HG03378 (cell line): ENCODE measurements at regions not wholly inside any gene's neighbourhood (a gene's known extent, or its start where the extent isn't known, plus 50 kb on each side); places are given as distances from the start of the nearest gene placed in this dataset.

Experiments
- ATAC-seq: cut with Tn5 transposase; IDR thresholded peaks from one replicate; pipeline ENCODE4 v1.9.1; 2021; ENCODE audit warnings: mild to moderate bottlenecking, moderate library complexity; ENCODE audit not compliant: unreplicated experiment

DNA sequence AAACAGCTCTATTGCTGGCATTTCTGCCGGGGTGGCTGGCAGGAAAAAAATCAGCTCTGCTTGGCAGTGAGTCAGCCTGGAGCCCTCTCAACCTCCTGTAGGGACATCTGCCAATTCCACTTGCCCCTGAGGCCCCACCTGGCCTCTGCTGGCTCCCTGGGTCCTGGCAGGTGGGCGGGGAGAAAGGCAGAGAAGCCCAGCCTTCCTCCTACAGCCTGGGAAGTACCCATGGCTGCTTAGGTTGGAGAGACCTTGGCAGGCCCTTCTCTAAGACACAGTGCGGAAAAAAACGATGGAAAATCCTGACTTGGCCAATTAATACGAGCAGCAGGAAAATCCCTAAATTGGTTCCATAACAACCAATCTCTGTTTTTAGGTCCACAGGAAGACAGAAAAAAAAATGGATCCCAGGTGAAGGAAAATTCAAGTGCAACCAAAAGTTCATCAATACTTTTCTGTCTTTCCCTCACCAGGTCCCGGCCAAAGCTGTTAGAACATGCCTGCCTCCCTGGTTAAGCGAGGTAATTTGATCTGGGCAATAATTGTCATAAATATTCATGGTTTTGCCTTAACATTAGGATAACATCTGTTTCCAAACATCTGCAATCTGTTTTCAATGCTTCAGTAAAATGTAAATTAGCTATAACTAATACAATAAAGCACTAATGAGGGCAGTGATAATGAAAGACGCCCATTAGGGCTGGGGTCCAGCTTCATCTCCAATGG is 245.9 kb downstream of the TFCP2L1 start:
- ATAC-seq, result no peak

DNA sequence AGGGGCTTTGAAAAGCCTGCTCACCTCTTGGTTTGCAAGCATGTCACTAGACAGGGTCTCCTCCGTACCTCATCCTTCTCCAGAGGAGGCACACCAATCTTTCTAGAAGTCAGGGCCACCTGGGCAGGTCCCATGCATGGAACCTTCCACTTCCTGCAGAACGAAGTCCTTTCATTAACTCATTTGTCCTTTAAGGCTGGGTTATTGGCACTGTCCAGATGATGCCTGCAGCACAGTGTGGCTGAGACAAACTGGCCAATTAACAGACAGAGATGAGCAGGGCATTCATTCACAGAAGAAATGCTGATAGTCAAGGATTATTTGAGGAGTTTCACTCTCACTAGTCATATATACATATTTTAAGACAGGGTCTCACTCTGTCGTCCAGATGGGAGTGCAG is 245.3 kb downstream of the TFCP2L1 start:
- ATAC-seq, result no peak

DNA sequence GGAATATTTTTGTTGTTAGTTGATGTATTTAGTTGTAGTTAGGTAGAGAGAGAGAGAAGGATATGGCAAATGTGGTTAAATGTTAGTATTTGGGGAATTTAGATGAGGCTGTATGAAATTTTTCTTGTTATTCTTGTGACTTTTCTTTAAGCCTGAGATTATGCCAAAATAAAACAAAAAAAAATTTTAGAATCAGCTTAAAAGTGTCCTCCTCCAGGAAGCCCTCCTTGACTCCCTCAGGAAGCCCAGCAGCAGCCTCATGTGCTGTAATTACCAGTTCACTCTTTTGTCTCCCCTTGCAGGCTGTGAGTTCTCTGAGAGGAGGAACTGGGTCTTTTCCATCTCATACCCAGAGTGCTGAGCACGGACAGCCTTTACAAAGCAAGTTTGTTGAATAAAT is 243.5 kb downstream of the TFCP2L1 start:
- ATAC-seq, result no peak

DNA sequence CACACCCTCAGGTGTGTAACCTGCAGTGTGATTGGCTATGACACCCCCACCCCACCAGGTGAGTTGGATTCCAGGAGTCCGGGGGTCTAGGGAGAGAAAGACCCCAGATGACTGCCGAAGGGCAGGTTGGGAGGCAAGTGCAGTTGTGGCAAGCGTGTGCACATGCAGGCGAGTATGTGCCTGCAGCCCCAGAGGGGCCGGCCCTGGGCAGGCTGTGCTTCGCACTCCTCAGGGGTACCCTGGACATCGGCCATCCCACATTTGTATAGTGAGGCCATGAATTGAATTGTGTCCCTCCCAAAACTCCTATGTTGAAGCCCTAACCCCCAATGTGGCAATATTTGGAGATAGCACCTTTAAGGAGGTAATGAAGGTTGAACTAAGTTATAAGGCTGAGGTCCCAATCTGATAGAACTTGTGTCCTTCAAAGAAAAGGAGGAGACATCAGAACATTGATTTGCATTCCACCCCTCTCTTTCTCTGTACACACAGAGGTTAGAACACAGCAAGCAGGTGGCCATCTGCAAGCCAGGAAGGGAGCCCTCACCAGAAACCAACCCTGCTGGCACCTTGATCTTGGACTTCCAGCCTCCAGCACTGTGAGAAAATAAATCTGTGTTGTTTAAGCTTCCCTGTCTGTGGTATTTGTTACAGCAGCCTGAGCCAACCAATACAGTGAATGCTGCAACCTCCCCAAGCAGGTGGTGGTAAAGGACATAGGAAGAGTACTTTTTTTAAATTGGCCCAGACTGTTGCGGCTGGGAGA is 241.8 kb downstream of the TFCP2L1 start:
- ATAC-seq, result no peak

DNA sequence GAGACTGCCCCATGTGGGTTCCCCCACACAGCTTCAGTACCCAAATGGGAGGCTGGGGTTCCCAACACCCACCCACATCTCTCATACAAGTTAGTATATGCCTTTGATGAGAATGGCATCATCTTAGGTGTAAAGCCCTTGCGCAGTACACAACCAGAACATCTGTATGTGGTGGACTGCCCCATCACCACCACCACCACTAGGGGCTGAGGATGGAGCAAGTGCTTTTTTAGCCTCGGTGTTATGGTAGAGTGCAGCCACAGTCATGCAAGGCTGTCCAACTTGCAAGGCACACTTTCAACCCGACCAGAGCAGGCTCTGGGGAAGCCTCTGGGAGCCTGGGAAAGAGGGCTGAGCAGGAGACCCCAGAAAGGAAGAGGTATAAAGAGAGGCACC is 241.2 kb downstream of the TFCP2L1 start:
- ATAC-seq, result no peak

DNA sequence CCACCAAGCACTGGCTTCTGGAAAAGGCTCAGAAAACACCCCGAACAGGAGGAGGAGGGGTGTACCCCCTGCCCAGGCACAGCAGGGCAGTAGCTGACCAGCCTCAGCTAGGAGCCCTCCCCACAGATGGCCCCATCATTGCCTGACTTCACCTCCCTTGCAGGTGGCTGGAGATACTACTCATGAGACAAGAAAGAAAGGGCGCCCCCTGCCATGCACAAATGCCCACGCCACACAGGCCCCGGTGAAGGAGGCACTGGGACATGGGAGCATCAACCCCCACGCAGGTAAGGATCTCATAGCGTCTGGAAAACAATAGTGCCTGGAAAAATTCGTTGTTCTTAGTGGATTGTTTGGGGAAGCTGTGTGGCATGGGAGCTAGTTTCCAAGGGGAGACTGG is 240.6 kb downstream of the TFCP2L1 start:
- no peak for ATAC-seq

DNA sequence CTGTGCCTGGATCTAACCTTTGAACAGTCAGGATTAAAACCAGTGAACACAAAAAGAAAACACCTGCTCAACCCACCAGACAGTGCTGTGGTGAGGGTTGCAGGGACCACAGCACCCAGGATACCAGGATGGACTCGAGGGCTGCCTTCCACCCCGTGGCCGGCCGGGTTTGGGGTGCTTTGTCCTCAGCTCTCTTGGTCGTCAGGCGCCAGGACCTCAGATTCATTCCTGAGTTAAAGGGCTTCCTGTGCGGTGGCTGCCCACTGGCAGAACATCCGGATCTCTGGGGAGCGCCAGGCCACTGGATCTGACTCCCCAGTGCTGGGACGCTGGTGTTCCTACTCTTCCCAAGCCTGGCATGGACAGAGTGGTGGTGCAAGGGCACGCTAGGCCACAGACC is 239.8 kb downstream of the TFCP2L1 start:
- ATAC-seq, result no peak

DNA sequence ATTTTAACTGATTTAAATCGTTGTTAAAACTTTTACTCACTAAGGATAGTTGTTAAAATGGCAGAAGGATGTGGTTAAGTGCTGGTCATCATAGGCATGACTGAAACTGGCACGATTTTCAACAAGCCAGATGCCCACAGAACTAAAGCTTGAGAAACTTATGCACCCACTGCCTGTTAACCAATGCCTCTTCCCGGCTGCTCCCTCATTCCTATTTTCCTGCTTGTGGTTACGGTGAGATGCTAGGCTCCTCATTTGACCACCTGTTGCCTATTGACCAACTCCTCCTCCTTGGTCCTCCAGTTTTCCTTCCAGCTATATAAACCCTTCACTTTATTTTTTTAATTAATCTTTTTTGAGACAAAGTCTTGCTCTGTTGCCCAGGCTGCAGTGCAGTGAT is 238.7 kb downstream of the TFCP2L1 start:
- no peak for ATAC-seq

DNA sequence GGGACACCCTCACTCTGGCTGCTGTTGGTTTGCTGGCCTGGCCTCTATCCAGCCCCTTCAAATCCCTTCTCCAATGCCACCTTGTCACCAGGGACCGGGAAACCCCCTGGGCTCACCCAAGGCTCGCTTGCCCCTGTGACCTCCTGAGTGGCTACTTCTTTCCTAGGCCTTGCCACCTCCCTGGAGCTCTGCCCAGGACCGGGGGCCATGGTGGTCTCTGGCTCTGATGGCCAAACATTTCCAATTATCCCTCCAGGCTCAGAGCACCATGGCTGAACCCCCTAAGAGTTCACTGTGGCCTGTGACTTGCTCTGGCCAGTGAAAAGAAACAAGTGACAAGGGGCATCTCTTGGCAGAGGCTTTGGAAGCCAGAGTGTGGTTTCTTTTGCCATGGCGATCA is 237.6 kb downstream of the TFCP2L1 start:
- ATAC-seq, result no peak

DNA sequence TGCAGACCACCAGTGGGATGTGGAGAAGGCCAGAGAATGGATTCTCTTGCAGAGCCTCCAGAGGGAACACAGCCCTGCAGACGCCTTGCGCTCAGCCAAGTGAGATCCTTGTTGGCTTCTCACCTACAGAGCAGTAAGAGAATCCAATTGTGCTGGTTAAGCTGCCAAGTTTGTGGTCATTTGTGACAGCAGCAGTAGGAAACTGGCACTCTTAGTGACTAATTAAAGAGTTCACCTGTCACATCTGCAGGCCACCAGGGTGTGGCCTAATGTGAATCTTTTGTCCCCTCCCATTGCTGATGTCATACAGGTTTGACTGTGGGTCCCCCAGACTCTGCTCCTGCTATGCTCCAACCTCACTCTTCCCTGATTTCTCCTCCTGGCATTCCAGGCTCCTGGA is 235.9 kb downstream of the TFCP2L1 start:
- ATAC-seq, result no peak

DNA sequence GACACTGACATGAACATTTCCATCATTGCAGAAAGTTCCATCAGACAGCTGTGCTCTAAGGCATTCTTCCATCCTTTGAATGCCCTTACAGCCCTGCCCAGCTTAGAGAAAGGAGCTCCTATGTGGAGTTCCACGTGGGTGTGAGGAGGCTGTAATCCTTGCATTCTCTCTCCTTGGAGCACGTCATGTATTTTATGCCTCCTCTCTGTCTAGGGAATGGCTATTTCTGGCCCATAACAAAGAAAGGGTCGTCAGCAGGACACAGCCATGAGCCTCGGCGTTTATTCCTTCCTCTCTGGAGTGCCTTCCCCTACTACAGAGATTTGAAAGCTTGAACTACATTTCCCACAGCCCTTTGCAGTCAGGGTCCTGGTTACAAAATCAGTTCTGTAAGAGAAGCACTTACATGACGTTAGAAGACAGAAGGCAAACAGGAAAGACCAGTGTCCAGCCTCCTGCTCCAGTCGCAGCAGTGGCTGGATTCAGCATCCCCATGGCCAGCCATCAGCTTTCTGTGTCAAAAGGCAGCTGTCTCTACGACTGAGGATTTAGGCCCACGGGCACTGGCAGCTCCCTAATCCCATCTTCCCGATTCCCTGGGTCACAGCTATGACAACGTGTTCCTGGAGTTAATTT is 234.9 kb downstream of the TFCP2L1 start:
- no peak for ATAC-seq

DNA sequence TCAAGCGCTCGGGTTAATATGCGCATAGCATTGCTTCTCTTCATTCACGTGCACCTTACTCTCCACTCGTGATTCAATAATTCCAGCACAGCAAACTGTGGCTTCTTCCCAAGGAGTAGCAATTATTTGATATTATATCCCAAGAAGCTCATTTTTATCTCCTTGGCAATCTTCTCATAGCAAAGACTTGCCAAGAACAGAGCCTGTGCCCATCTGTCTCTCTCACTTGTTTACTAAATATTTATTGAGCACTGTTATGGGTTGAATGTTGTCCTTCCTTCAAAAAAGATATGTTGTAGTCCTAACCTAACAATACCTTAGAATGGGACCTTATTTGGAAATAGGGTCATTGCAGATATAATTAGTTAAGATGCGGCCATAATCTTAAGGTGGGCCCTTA is 233.7 kb downstream of the TFCP2L1 start:
- ATAC-seq, result no peak

DNA sequence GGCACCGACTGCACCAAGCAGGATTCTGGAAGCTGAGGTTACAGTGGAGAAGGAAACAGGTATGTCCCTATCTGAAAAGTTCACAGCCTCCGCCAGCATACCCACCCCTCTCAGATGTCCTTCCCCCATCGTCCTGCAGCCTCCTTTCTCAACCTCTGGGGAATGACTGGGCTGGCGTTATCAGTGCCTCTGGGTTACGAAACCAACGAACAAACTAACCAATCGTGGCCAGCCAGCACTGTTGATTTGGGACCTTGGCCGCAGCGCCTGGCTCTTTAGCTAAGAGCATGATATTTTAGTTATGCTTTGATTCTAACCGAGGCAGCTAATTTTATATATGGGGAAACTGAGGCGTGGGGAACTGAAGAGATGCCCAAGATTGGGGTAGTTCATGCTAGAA is 233.0 kb downstream of the TFCP2L1 start:
- ATAC-seq, result no peak

DNA sequence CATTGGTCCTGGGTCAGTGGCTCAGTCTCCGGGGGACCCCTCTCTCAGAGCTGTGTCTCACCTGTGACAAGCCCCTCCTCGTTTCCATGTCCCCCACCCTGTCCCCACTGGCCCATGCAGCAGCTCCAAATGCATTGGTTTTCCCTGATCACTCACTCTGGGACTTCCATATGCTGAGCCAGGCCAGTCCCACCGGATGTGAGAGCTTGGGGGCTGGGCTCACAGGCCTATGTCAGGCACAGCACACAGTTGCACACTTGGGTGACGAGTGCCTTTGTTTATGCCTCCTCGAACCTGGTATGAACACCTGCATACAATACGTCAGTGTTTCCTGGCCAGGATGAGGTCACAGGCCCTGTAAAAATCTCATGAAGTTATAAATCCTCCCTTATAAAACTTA is 232.5 kb downstream of the TFCP2L1 start:
- ATAC-seq, result no peak

DNA sequence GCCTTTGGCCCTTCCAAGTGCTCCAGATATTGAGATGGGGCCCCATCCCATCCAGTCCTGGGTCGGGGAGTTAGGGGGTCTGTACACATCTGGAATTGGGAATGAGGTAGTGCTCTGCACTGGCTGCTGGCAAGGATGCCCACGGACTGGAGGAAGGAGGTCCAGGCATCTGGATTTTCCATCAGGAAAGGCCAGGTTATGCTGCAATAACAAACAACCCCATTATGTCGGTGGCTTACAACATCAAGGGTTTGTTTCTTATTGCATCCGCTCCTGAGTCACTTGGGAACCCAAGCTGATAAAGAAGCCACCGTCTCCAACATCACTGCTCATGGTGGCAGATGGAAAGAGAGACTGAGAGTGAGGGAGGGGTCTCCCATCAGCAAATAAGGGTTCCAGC is 229.9 kb downstream of the TFCP2L1 start:
- ATAC-seq, result no peak

DNA sequence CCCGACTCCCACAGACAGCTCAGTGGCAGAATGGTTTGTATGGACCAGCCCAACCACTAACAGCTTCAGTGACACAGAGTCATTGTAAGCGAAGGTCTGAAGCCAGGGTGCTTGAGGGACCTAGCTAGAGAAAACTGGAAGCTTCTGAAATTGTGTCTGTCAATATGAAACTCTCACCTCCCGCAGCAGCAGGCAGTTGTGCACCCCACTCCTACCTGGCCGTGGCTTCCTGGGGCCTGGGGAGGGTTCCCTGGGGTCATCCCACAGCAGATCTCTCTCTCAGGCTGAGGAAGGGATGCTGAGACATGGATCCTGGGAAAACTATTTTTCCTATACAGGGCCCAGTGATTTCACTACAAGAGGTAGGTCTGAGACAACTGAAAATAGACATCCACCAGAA is 229.5 kb downstream of the TFCP2L1 start:
- no peak for ATAC-seq

DNA sequence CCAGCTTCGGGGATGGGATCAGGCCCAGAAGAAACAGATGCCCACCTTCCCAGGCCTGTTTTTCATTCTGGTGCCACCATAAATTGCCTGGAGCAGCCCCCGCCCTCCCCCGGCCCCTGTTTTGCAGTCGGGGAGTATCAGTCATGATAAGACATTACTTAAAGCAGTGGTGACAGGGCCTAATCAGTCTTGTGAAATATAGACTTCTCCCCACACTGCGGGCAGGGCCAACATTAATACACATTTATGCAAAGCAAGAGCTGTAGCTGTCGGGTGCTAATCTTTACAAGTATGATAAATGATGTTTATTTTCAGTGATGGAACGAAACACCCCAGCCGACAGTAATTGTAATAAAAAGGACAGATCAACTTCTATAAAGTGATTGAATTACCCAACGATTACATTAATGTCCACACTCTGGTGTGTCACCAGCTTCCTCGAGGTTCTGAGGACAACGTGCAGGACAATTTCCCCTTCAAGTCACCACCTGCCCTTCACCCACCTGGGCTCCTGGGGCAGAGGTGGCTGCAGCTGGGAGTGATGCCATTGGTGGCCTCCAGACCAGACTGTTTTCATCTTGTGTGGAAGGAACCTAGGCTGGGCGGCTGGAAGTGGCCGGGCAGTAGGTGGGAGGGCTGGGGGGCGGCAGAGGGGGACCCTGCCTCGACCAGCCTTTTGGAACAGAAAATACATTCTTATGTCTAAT is 226.0 kb downstream of the TFCP2L1 start:
- no peak for ATAC-seq

DNA sequence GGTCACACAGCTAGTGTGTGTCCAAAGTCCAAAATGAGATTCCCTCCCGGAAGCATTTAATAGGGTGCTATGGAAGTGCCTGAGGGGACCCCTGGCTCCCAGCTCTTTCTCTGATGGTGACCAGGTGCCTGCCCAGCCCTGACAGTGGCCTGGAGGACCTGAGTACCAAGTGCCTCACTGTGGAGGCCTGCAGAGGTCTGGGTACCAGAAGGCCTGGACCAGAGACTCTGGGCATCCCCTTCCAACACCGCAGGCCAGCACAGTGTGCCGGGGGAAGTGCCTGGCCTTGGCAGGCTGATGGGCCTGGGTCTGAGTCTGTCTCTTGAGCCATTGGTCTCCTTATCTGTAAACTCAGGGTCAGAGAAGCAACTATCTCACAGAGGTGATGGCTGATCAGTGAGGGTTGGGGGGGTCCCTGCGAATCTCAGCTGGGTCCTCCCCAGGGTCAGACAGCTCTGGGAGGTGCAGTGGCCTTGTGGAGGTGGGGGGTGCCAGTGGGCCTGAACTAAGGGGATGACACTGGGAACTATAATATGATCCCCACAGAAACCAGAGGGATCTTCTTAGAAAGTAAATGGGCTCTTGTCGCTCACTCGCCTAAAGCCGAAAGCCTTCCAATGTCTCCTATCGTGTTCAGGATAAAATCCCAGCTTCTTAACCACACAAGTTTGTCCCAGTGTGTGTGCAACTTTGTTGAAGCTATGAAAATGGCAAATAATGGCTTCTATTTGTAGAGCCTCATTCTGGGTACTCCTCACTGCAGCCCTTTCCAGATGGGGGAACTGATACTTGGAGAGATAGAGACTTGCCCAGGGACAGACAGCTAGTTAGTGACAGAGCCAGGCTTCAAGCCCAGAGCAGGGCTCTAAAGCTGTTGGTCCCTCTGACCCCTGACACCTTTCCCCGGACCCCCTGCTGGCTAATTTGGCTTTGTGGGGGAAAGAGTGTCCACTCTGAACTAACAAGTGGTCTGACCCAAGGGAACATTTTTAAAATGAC is 225.1 kb downstream of the TFCP2L1 start:
- ATAC-seq, result no peak

DNA sequence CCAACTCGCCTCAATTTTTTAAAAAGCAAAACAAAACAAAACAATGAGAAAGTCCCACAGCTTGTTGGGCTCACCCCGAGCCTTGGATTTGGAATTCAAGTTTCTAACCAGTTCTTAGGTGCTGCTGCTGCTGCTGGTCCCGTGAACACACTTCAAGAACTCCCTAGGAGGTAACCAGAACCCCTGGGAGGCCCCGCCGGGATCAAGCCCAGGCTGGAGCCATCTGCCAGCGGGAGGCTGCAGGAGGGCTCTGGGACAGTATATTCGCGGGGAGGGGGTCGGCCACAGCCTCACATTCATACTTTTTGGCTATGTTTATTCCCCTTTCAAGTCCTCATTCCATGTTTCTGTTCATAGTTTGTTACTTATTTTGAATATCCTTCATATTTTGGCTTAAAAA is 223.4 kb downstream of the TFCP2L1 start:
- no peak for ATAC-seq

DNA sequence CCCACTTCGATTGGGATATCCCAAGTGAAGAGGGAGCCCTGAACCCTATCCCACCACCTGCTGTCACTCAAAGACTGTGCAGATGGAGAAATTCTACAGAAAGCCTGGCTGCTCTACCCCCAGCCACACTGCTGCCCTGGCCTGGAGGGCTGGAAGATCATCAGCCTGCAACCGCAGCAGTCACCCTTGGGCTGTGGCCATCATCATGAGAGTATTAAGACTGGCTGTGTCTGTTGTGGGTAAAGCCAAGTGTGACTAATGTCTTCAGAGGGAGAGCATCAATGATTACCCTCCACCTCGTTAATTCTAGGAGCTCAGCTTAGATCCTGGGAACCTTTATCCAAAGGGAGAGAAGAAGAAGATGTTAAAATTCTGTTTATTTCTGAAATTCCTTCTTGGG is 221.5 kb downstream of the TFCP2L1 start:
- ATAC-seq, result no peak
